ENCODE measurements at regions not wholly inside any gene's neighbourhood (a gene's known extent, or its start where the extent isn't known, plus 50 kb on each side); places are given as distances from the start of the nearest gene placed in this dataset.

DNA sequence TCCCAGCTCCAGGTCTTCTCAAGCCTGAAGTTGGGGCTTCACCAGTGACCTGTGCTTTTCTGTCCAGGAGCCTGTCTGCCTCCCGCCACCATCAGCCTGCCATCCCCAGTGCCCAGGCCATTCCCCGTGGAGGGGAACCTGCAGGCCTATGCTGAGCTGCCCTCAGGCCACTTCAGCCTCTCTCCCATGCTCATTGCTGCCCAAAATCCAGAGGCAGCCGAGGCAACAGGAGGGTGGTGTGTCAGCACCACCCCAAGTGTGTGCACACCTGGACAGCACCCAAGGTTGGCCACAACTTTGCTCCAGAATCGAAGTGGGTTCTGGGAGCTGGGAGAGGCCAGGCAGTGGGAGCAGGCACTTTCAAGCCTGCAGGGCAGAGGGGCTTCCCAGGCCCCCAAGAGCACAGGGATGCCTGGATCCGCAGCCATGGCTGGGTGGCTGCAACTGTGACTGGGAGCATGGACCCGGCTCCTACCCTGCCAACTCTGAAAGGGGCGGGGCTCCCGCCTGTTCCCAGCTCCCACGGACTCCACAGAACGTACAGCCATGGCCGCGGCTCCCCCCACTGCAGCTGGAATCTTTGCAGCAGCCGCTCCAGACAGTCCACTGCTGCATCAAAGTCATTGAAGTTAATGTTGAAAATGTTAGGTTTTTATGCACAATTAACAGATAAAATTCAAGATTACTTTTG is 1747.0 kb downstream of the OLFM4 start:
- TF ChIP-seq EZH2 (IDR thresholded peaks at IDR 0.05; ENCODE audit: low read length, missing control alignments), result no peak
- TF ChIP-seq, protein P1, sequence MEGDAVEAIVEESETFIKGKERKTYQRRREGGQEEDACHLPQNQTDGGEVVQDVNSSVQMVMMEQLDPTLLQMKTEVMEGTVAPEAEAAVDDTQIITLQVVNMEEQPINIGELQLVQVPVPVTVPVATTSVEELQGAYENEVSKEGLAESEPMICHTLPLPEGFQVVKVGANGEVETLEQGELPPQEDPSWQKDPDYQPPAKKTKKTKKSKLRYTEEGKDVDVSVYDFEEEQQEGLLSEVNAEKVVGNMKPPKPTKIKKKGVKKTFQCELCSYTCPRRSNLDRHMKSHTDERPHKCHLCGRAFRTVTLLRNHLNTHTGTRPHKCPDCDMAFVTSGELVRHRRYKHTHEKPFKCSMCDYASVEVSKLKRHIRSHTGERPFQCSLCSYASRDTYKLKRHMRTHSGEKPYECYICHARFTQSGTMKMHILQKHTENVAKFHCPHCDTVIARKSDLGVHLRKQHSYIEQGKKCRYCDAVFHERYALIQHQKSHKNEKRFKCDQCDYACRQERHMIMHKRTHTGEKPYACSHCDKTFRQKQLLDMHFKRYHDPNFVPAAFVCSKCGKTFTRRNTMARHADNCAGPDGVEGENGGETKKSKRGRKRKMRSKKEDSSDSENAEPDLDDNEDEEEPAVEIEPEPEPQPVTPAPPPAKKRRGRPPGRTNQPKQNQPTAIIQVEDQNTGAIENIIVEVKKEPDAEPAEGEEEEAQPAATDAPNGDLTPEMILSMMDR (conservative IDR thresholded peaks at IDR 0.05 in 1 of 2, IDR thresholded peaks at IDR 0.05 in 1 of 2; ENCODE audit: low read depth in 1 of 2, low read length in 2 of 2), result no peak
